Smooth muscle cell (in vitro differentiated cells): ENCODE measurements at regions not wholly inside any gene's neighbourhood (a gene's known extent, or its start where the extent isn't known, plus 50 kb on each side); places are given as distances from the start of the nearest gene placed in this dataset.

ENCODE experiments used
- DNase-seq: peaks from one replicate; lab custom pipeline; 2025; ENCODE audit not compliant: unreplicated experiment; lab: John Stamatoyannopoulos, UW
- H2AFZ ChIP-seq: fragments of 200-600 bp; sonication (generic); 2 replicates; pipeline ENCODE4 v1.6.0; 2016; ENCODE audit warnings: antibody characterized with exemption, low read depth, mild to moderate bottlenecking
- H3F3A ChIP-seq: fragments of 200-600 bp; sonication (generic); 2 replicates; pipeline ENCODE4 v1.6.0; 2017; ENCODE audit warnings: antibody characterized with exemption, low read depth
- H3K27ac ChIP-seq: fragments of 200-600 bp; sonication (generic); 2 replicates; pipeline ENCODE4 v1.5.1; 2016; ENCODE audit warnings: low read depth, mild to moderate bottlenecking
- H3K27me3 ChIP-seq: fragments of 200-600 bp; sonication (generic); 2 replicates; pipeline ENCODE4 v1.6.1; 2016; ENCODE audit warnings: low read depth, mild to moderate bottlenecking
- H3K36me3 ChIP-seq: fragments of 200-600 bp; sonication (generic); 2 replicates; pipeline ENCODE4 v1.5.1; 2016; ENCODE audit warnings: low read depth
- H3K4me1 ChIP-seq: fragments of 200-600 bp; sonication (generic); 2 replicates; pipeline ENCODE4 v1.5.1; 2016; ENCODE audit warnings: low read depth
- H3K4me2 ChIP-seq: fragments of 200-600 bp; sonication (generic); 2 replicates; pipeline ENCODE4 v1.6.0; 2016; ENCODE audit warnings: mild to moderate bottlenecking
- H3K4me3 ChIP-seq: fragments of 200-600 bp; sonication (generic); 2 replicates; pipeline ENCODE4 v1.5.1; 2016; ENCODE audit warnings: mild to moderate bottlenecking
- H3K79me2 ChIP-seq: fragments of 200-600 bp; sonication (generic); 2 replicates; pipeline ENCODE4 v1.6.0; 2016; ENCODE audit warnings: low read depth, mild to moderate bottlenecking
- H3K9ac ChIP-seq: fragments of 200-600 bp; sonication (generic); 2 replicates; pipeline ENCODE4 v1.6.0; 2016; ENCODE audit warnings: low read depth
- H3K9me3 ChIP-seq: fragments of 200-600 bp; sonication (generic); replicated peaks from 2 replicates; pipeline ENCODE4 v1.5.1; 2016; ENCODE audit warnings: low read depth
- H4K20me1 ChIP-seq: fragments of 200-600 bp; sonication (generic); 2 replicates; pipeline ENCODE4 v1.6.0; 2016; ENCODE audit warnings: low read depth
- CTCF ChIP-seq: fragments of 200-600 bp; sonication (generic); IDR thresholded peaks from 2 replicates; pipeline ENCODE4 v1.5.1; 2017; ENCODE audit warnings: borderline replicate concordance, mild to moderate bottlenecking, antibody characterized with exemption; ENCODE audit not compliant: insufficient read depth, poor library complexity, severe bottlenecking
- WGBS: methylation state at CpG from one replicate; pipeline ENCODE4 v1.1.7; 2016; ENCODE audit warnings: low lambda C conversion rate; 5-methylcytosine and 5-hydroxymethylcytosine counted together

- H3K36me3 ChIP-seq, result no peaks in the 10 kb centered on the region
- no peaks in the 10 kb centered on the region for H3F3A ChIP-seq
- no peak overlapping the region for H2AFZ ChIP-seq
- no peaks in the 10 kb centered on the region for H3K79me2 ChIP-seq
- DNase-seq, result no peak
- no peaks in the 10 kb centered on the region for H3K4me1 ChIP-seq
- no peak overlapping the region for H3K27ac ChIP-seq
- no peaks in the 10 kb centered on the region for H3K9me3 ChIP-seq
- no peaks in the 10 kb centered on the region for H4K20me1 ChIP-seq
- no peak for TF ChIP-seq CTCF
- H3K4me2 ChIP-seq, result no peak overlapping the region
- 90% methylated on average over 2 of the region's 2 CpGs for WGBS
- no peak overlapping the region for H3K4me3 ChIP-seq
- no peak overlapping the region for H3K9ac ChIP-seq
- H3K27me3 ChIP-seq, result no peaks in the 10 kb centered on the region
These were observed 133.8 kb downstream of the TMEM38B start for GRCh38 chr9:105828171-105828570.

GRCh38 chr9:105828596-105829213 is 134.4 kb downstream of the TMEM38B start:
- no peaks in the 10 kb centered on the region for H3F3A ChIP-seq
- no peak overlapping the region for H3K27ac ChIP-seq
- H3K36me3 ChIP-seq, result no peaks in the 10 kb centered on the region
- H3K27me3 ChIP-seq, result no peaks in the 10 kb centered on the region
- H4K20me1 ChIP-seq, result no peaks in the 10 kb centered on the region
- H3K79me2 ChIP-seq, result no peaks in the 10 kb centered on the region
- no peaks in the 10 kb centered on the region for H3K4me1 ChIP-seq
- no peak for DNase-seq
- H2AFZ ChIP-seq, result no peak overlapping the region
- no peaks in the 10 kb centered on the region for H3K9me3 ChIP-seq
- no peak overlapping the region for H3K4me2 ChIP-seq
- no peak for TF ChIP-seq CTCF
- no peak overlapping the region for H3K4me3 ChIP-seq
- 67% methylated on average over 1 of the region's 1 CpG for whole genome bisulfite sequencing
- no peak overlapping the region for H3K9ac ChIP-seq

- Histone ChIP-seq H3K27me3 (no peaks in the 10 kb centered on the region), H3K4me3 (no peak overlapping the region), H3K79me2 (no peaks in the 10 kb centered on the region), H3K4me1 (no peaks in the 10 kb centered on the region), H3F3A (no peaks in the 10 kb centered on the region), H4K20me1 (no peaks in the 10 kb centered on the region), H3K36me3 (no peaks in the 10 kb centered on the region), H3K9ac (no peak overlapping the region), H3K4me2 (no peak overlapping the region), H2AFZ (no peak overlapping the region), H3K27ac (no peak overlapping the region), H3K9me3 (no peaks in the 10 kb centered on the region)
- no peak for TF ChIP-seq CTCF
- WGBS, result 77% methylated on average over 1 of the region's 1 CpG
- no peak for DNase-seq
These were observed 136.1 kb downstream of the TMEM38B start for GRCh38 chr9:105830461-105830860.

- Histone ChIP-seq H3F3A (no peaks in the 10 kb centered on the region), H3K36me3 (no peaks in the 10 kb centered on the region), H3K4me1 (no peaks in the 10 kb centered on the region), H3K27ac (no peak overlapping the region), H3K27me3 (no peaks in the 10 kb centered on the region), H3K9ac (no peak overlapping the region), H3K9me3 (no peaks in the 10 kb centered on the region), H3K4me3 (no peak overlapping the region), H4K20me1 (no peaks in the 10 kb centered on the region), H3K79me2 (no peaks in the 10 kb centered on the region), H3K4me2 (no peak overlapping the region), H2AFZ (no peak overlapping the region)
- 70% methylated on average over 4 of the region's 4 CpGs for WGBS
- no peak for TF ChIP-seq CTCF
- DNase-seq, result no peak
These were observed 137.9 kb downstream of the TMEM38B start for GRCh38 chr9:105832096-105832710.
